HG03575 (cell line): ENCODE measurements at regions not wholly inside any gene's neighbourhood (a gene's known extent, or its start where the extent isn't known, plus 50 kb on each side); places are given as distances from the start of the nearest gene placed in this dataset.

Experiments
- ATAC-seq: cut with Tn5 transposase; IDR thresholded peaks from one replicate; pipeline ENCODE4 v1.9.1; 2021; ENCODE audit not compliant: unreplicated experiment, insufficient number of reproducible peaks, low FRiP score; ENCODE audit errors: extremely low read depth

DNA sequence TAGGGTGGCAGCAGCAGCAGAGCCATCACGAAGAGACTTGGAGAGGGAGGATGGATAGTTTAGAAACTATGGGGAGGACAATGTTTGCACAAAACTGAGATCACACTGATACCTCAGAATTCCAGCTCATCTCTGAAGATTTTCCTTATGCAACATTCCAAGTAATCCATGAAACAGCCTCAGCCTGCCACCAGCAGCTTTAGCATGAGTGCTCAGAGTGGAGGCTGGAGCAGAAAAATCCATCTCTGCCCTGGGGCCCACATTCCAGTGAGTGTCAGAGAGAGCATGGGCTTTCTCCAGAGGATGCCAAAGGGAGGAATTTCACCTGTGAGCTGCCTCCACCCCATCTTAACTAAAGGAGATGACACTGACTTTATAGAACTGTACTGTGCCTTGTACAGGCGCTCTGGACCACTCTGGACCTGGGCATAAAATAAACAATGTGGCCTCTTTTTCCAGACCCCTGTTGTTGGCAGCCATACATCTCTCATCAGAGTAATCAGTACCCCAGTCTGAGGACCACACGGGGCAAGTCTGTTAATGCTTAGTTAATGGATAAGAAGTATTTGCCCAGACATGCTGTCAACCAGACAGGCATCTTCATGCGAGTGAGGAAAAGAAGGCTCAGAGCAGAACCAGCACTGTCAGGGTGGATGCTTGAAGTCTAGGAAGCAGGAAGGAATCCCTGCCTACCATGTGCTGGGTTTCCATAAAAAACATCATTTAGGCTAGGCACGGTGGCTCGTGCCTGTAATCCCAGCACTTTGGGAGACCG is 440.9 kb downstream of the ENC1 start:
- ATAC-seq: no peak

GRCh38 chr5:74199005-74199404 is 441.5 kb downstream of the ENC1 start:
- no peak for ATAC-seq

DNA sequence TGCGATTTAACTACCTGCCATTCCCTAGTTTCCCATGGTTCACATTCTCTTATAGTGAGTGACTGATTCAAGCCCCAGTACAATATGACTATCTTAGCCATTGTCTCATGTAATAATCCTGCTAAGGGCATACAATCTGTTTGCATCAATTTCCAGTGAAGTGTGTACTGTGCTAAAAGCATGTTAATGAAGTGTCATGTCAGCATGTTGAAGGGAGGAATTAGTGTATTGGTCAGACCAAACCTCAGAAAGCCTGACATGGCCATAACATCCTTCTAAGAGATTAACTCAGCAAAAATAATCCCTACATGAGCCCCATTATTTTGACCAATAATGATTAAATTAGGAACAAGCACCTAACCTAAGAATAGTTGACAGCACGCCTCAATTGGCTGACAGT is 442.4 kb downstream of the ENC1 start:
- no peak for ATAC-seq

DNA sequence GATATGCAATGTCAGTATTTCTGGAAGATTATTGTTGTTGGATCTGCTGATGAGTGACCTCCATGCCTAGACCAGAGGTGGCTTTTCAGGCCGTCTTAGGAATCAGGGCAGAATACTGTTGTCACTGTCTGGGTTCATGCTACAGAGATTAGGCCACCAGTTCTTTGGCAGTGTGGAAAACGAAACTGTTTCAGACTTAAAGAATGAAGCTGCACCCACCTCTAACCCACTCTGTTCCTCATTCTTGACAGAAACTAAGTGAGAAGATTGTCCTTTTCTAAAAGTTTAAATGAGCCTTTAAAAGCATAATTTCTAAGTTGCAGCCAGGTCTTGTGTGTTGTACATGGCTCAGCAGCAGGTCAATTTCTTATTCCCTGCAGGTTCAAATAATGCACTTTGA is 444.3 kb downstream of the ENC1 start:
- ATAC-seq: no peak

- ATAC-seq: no peak
Observed at GRCh38 chr5:74194196-74194595, 446.3 kb downstream of the ENC1 start.

- no peak for ATAC-seq
Observed at GRCh38 chr5:74192606-74193299, 447.8 kb downstream of the ENC1 start.

- ATAC-seq: no peak
Observed at GRCh38 chr5:74188351-74189105, 452.0 kb downstream of the ENC1 start.

GRCh38 chr5:74187757-74188156 is 452.8 kb downstream of the ENC1 start:
- no peak for ATAC-seq

- no peak for ATAC-seq
Observed at GRCh38 chr5:74186356-74187315, 453.9 kb downstream of the ENC1 start.

DNA sequence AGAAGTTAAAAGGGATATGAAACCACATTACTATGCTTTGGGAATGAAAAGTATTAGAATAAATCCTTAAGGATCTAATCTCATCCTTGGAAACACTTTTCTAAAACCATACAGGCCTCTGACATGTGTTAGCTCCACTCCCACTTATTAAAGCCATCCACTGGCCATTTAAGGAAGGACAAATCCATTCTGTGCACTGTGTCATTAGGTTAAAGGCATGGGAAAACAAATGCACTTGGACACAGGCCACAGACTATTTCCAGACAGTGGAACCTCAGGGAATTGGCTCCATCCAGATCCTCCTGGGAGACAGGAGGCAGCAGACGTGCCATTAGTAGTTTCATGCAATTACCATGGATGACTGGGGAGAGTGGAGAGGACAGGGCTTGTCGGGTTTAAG is 454.9 kb downstream of the ENC1 start:
- no peak for ATAC-seq

DNA sequence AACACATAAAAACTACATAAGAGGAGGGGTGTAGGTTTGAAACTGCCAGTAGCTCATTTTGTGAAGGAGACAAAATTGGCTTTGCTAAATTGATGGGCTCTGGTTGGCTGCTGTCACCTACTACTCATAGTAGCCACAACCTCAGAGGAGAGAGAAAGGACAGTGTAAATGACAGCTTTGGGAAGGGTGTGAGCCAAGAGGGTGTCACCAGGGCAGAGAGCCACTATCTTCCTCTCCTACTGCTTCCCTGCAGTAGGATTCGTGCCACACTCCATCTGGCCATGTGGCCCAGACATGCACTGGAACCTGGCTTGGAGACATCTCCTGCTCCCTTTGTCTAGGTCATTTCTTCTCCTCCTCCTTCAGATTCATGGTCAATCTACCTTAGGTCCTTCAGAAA is 455.9 kb downstream of the ENC1 start:
- no peak for ATAC-seq

DNA sequence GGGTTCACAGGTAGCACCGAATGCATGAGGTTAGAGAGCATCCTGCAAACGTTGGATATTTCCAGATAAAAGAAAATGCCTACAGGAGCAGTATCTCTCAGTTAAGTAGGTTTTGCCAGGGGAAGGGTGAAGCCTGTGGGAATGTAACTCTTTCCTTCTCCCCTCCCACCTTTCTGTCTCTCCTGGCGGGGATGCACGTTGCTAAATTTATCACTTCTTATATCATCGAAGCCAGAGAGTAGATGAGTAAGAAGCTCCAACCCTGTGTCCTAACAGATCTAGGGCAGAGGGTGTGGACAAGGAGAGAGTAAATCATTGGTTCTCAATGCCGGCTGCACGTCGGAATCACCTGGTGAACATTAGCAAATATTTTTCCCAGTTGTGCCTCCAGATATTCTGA is 457.5 kb downstream of the ENC1 start:
- no peak for ATAC-seq

DNA sequence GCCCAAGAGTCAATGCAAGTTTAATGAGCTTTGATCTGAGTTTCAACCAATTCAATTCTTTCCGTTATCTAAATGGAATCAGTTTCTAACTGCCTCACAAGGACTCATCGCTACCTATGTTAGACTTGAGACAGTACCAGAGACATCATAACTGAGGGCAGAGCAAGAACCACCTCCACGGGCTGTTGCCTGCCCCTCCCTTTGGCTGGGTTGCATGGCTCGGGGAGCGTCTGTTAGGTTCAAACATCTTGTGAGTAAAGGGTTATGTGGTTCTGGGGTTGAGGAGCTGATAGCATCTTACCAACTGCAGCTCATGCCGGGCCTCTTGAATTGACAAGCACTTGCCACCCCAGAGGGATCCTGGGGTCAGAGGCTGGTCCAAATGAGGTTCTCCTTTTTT is 457.9 kb downstream of the ENC1 start:
- ATAC-seq: no peak

DNA sequence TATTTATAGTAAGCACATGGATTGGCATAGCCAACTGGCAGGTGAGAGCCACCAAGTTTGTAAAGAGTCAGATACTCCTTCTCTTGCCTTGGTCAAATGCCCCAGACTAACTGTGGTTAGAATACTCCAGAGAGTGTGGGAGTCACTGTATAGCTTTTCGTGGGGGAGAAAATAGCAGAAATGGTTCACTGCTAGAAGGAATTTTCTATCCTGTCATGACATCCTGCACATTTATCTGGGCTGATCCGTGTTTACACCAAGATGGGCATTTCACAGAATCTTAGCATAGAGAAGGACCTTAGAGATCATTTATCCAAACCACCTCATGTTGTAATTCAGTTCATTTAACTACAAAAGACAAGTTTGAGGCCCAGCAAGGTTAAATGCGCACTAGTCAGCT is 460.8 kb downstream of the ENC1 start:
- ATAC-seq: no peak

DNA sequence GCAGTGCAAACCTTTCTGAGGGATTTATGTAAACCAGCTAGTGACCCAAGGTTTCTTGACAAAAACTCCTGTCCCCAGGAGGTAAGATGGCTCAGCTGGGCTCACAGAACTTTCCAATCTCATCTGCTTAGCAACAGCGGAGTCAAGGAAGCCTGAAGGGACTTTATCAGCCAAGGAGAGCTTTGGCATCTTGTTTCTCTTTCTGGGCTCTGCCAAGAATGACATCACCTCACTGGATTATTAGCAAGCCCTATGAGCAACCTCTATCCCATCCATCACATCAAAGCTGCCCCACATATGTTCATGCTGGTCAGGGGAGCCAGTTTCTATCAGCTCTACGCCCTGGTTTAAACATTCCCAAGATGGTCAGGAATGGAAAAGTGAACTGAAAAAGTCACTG is 461.3 kb downstream of the ENC1 start:
- ATAC-seq: no peak

DNA sequence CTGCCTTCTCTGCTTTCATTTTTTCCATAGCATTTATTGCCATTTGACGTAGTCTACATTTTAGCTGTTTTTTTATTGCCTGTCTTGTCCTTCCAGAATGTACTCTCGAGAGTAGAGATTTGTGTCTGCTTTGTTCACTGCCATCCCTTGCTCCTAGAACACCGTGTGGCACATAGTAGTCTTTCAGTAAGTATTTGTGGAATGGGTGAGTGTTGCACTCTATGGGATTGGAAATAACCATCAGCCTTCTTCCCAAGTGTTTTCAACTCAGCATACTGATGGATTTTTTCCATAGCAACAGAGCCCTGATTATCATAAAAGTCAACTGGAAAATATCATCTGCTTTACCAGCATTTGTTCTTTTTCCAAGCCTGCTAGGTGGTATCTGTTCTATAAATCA is 462.6 kb downstream of the ENC1 start:
- no peak for ATAC-seq

DNA sequence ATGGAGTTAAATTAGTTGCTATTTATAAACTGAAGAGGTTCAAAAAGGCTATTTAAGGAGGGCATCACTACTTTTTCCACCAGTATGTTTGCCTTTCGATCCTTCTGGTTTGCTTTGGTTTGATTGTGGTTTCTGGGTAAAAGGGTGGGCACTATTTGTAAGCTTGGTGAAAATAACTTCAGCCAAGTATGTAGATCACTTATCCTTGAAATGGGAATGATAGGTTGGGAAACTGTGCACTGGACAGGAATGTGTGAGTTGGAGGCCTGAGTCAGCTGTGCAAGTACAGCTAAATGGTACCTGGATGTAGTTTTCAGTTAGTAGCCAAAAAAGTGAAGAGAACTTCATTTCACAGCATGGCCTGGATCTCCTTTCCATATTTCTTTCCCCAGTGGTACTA is 466.2 kb downstream of the ENC1 start:
- ATAC-seq: no peak

DNA sequence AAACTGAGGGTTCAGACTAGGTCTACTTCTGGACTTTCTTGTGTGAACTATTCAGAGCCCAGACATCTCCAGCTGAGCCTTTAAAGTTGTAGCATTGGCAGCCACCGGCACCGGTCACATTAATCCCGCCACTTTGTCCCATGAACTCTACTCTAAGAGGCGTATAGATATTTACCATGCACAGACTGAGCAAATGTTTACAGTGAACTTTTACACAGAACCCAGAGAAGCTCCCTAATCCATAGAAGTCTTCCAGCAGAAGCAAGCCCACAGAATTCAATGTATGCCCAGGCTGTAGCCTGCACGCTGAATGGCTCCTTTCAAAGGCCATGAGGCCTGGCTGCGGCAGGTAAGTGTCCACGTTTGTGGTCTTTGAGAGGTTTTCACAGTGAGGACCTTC is 466.9 kb downstream of the ENC1 start:
- no peak for ATAC-seq

DNA sequence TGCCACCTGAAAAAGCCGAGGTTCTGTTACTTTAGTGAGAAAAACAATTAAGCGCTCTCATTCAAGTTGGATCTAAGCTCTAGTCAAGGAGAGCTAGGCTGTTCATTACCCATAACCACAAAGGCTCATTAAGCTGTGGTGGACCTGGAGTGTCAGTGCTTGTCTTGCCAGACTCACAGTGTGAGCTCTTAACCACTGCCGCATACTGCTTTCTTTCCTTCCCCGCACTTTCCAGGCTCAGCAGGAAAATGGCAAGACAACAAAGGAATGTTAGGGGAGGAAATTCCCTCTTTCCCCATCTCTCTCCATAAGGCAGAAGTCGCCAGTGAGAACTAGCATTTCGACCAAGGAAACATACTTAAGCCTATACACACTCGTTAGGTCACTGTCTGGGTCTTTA is 467.3 kb downstream of the ENC1 start:
- ATAC-seq: no peak
